Ovary (tissue), 3 donors: ENCODE measurements at regions not wholly inside any gene's neighbourhood (a gene's known extent, or its start where the extent isn't known, plus 50 kb on each side); places are given as distances from the start of the nearest gene placed in this dataset.

ENCODE experiments used
- CTCF ChIP-seq, 3 donors: fragments of 450-650 bp in 2 of 3; fragments of 200-600 bp in 1 of 3; IDR thresholded peaks; one replicate each; pipeline versions ENCODE4 v1.5.1 to v1.8.0; 2016 to 2022; ENCODE audit warnings: antibody characterized with exemption in 3 of 3, mild to moderate bottlenecking in 1 of 3
- EP300 ChIP-seq: sonication (generic); formaldehyde crosslinking; IDR thresholded peaks from one replicate; pipeline ENCODE4 v1.6.1; 2017; ENCODE audit warnings: antibody characterized with exemption
- POLR2A ChIP-seq: fragments of 450-650 bp; IDR thresholded peaks from one replicate; pipeline ENCODE4 v1.6.1; 2017; ENCODE audit warnings: antibody characterized with exemption, mild to moderate bottlenecking, moderate library complexity
- donor health status: DM: no; HTN: no; CAD: no.

- TF ChIP-seq CTCF (IDR thresholded peaks at IDR 0.05) (no peak), EP300 (no peak), POLR2A (no peak)
These were observed 1145.4 kb downstream of the OLFM4 start for GRCh38 chr13:54173996-54174395.
